Fibroblast of skin of abdomen (primary cell): ENCODE measurements at regions not wholly inside any gene's neighbourhood (a gene's known extent, or its start where the extent isn't known, plus 50 kb on each side); places are given as distances from the start of the nearest gene placed in this dataset.
"Not testable (repeated sequence)": the region's sequence is repeated elsewhere in the genome, so short reads cannot be mapped to it uniquely, and the experiment has no call there.

Source experiments
- DNase-seq: peaks from one replicate; pipeline ENCODE4 v3.0.0-alpha.2; 2013

DNA sequence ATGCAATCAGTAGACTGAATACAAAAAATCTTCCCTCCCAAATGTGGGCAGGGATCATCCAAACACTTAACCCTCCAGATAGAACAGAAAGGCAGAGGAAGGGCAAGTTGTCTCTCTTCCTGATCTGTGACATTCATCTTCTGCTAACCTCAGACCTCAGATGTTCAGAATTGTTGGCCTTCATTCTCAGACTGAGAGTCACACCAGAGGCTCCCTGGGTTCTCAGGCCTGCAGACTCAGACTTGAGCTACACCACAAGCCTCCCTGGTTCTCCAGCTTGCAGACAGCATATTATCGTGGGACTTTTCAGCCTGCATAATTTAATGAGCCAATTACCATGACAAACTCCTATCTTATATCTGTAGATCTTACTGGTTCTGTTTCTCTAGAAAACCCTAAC, 1471.6 kb upstream of the ADGRL3 start:
- DNase-seq, result peak; percentile 0

DNA sequence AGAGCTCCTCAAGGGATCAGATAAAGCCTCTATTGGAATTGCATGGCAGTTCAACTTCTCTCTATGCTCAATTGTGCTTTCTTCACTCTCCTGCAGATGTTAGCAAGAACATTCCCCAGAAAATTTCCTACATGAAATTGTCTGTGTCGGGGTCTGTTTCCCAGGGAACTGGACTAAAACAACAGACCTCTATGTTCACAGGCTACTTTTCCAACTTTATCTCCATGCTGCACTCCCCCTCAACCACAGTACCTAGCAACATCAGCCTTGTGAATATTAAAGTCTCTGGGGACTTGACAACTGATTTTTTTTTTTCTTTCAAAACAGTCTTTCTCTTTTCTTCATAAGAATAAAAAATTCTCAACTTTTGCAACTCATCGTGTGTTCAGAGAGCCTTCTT, 1470.8 kb upstream of the ADGRL3 start:
- no peak for DNase-seq

DNA sequence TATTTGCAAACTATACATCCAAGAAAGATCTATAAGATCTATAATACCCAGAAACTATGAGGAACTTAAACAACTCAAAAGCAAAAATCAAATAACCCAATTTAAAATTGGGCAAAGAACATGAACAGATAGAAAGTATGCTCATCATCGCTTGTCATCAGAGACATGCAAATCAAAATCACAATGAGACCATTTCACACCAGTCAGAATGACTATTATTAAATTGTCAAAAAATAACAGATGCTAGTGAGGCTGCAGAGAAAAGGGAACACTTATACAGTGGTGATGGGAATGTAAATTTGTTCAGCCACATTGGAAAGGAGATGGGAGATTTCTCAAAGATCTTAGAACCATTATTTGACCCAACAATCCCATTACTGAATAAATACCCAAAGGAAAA, 1451.7 kb upstream of the ADGRL3 start:
- no peak for DNase-seq

DNA sequence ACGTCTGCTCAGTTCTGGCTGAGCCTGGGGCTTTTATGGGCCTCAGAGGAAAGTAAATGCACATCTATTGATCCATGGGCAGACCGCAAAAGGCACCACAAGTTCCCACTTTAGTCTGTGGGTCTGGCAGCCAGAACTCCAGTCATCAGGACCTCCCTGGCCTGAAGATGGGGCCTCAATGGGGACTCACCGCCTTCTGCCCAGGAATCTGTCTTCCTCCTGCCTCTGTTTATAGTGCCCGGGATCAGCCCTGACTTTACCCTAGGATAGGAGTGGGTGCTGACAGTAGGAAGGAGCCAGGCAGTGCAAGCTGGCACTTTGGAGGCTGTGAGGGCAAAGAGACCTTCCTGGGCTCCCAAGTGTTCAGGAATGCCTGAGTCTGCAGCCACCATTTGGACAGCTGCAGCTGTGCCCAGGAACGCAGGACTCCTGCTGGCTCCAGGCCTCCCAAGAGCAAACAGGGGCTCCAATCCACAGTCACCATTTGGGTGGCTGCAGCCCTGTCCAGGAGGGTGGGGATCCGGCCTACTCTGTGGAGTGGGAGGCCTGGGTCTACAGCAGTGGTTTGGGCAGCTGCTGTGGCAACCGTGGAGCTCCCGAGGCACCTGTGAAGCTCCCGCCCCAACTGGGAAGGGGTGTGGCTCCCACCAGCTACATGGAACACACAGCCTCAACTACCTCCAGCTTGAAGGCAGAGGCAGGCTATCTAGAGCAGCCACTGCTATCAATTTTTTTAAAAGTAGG, 1440.9 kb upstream of the ADGRL3 start:
- no peak for DNase-seq

DNA sequence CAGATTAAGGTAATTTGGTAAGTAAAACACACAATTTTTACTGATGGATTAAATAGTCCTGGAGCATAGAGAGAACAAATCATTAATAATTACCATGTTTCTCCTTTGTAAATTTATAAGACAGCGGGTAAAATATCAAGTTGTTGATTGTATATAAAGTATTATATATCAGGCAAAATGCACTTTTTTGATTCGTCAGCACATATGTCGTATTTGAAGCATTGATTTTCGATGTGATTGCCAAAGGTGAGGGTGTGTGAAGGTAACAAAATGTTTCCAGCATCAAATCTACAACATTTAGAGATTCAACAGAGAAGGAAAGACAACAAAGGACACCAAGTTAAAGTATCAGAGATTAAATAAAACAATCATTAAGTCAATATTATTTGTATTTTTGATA, 1437.8 kb upstream of the ADGRL3 start:
- no peak for DNase-seq

DNA sequence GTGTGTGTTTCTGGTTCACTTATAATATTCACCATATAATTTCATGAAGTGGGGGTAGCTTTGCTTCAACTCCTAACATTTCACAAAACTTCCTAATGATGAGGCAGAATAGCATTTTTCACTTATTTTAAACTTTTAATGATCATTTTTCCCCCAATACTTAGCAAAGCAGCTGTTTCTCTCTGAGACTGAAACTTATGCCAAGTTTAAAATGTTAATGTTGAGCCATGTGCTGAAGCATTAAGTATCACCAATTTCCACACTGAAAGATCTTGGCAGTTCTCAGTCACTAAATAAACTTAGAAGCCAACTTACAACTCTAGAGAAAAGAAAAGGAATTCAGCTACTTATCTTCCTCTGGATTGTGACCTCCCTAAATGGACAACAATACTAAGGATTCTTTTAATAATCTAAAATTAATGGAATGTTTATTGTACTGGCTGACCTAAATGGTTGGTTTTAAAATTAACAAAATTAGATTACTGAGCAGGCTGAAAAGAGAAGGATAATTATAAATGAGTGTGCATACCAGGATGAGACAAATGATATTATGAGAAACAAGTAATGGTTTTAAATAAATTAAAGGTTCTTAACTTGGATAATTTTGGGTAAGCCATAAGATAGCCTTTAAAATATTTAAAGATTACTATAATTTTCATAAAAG, 1429.4 kb upstream of the ADGRL3 start:
- no peak for DNase-seq

DNA sequence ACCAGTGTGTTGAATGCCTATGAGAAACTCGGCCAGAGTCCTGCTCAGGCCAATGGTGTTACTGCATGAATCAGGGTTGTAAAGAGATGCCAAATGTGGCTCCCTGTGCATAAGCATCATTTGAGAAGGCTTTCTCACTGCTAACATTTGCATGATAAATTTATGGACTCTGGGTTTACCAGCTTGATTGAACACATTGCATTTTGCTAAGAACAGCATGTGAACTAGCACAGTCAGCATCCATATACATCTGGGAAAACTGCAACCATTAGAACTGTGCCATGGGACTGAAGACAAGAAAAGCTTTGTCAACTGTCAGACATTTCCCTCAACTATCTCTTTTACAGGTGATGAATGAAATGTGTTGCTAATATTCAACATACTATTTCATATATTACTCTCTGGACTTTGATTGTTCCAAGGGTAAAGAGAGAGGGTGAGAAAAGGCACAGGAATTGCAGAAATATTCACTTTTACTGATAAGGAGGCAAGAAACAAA, 1427.4 kb upstream of the ADGRL3 start:
- no peak for DNase-seq

DNA sequence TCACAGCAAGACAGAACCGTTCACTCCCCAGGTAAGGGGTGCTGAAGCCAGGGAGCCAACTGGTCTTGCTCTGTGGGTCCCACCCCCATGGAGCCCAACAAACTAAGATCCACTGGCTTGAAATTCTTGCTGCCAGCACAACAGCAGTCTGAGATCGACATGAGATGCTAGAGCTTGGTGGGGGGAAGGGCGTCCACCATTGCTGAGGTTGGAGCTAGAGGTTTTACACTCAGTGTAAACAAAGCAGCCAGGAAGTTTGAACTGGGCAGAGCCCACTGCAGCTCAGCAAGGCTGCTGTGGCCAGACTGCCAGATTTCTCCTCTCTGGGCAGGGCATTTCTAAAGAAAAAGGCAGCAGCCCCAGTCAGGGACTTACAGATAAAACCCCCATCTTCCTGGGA, 1419.9 kb upstream of the ADGRL3 start:
- not testable (repeated sequence) for DNase-seq

DNA sequence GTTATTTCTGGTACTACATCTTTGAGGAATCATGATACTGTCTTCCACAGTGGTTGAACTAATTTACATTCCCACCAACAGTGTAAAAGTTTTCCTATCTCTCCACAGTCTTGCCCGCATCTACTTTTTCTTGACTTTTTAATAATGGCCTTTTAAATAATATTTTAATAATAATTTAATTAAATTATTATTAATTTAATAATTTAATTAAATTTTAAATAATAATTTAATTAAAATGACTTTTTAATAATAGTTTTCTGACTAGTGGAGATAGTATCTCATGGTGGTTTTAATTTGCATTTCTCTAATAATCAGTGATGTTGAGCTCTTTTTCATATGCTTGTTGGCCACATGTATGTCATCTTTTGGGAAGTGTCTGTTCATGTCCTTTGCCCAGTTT, 1395.0 kb upstream of the ADGRL3 start:
- no peak for DNase-seq

DNA sequence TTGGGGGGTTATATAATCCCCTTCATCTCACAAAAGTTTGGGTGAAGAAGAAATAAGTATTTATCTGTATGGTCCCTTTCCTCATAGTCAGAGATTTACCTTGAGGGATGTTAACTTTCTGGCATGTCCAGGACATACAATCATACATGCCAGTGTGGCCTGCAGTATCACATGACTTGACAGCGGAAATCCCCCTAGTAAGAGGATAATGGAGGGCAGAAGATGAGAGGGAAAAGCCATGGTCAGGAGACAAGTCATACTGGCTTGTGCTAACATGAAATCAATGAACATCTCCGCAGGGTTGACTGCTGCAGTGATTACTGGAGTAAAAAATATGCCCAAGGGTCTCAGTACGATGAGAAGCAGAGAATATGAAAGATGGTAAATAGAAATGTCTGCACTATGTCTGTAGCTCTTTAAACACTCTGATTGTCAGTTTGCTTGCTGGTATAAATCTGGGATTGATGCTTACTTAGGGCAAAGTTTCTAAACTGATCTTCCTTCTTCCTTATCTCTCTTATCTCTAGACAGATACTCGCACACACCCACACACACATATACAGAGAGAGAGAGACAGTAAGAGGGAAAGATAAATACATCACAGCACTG, 1385.6 kb upstream of the ADGRL3 start:
- DNase-seq, result no peak

DNA sequence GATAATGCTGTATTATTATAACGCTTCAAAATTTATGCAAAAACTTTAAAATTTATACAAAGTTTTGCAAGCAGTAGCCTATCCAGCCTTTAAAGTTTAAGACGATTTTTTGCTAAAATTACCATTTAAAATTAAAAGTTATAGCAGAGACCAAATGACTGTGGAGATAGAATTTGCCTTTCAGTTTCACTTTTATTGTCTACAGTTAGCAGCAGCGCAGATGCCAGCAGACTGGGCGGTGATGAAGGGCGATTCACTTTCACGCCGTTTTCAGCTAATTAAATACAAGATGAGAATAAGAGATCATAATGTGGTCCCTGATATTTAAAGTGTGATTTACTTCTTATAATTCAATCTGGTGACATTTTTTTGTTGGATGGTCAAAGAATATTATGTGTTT, 1381.5 kb upstream of the ADGRL3 start:
- no peak for DNase-seq

DNA sequence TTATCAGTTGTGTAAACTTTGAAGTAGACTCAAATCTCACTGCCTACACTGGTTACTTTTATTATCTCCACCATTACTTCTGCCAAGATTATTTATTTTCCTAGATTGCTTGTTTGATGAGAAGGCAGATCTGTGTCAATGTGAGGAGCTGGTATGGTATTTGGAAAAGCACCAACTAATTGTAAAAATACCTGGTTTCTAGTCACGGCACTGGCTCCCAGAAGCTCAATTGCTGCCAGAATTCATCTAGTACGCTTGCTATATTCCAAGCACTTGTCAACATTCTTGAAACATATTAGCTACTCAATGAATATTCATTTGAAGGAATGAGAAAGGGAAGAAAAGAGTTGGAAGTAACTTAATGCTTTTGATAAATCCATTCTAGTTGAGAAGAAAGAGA, 1376.8 kb upstream of the ADGRL3 start:
- DNase-seq, result no peak

DNA sequence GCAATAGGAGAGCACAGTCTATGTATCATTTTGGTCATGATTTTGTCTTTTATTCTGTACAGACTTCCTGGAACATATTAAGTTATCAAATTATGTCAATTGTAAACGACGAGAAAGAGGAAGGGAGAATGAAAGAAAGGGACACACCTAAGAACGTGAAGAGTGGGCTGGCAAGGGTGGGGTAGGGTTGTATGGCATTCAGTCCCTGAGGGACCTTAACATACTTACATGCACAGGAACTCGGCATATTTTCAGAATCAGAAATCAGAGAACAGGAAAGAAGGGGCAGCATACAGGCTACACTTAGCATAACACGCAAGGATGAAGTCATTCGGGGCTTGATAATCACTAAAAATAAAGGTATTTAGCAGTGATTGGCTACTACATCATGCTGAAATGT, 1375.0 kb upstream of the ADGRL3 start:
- DNase-seq, result no peak

DNA sequence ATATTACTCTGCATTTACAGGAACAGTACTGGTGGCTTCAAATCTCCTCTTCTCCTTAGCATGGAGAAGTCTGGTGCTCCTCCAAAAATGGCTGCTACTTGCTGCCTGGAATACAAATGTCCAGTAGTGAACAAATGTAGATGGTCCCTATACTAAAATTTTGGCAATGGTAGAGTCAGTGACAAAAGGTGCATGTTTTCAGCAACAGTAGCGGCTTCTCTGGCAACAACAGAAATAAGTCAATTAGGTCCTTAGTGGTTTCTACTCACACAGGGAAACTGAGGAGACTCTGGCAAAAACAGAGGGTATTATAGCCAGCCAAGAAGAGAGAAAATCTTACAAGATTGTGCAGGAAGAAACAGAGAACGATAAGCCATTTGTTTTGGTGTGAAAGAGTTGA, 1368.4 kb upstream of the ADGRL3 start:
- DNase-seq, result no peak

DNA sequence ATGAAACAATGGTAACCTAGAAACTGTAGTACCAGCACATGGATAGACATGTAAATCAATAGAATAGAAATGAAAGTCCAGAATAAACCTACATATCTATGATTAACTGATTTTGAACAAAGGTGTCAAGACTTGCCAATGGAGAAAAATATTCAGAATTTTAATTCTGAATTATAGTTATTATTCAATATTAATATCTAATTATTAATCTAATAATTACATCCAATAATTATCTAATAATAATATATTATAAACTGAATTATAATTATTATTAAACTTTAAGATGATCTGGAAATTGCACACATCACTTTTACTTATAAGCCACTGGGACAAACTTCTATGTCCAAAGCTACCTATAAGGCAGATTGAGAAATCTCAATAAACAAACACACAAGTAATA, 1365.2 kb upstream of the ADGRL3 start:
- DNase-seq, result no peak

DNA sequence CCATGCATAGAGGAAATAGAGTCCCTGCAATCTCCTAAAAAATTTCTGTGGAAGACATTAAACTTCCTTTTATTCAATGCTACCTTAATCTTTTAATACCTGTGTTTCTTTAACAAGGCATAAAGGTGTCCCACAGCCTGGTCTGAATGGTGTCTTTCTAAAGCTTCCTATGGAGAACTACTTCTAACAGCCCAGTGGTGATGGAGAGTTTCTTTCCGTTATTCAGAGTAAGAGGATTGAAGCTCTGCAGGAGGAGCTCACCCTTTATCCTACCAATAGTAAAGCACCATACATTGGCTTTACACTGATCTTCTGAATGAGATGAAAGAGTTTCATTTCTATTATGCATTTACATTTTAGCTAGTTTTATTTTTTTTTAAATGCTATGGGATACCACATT, 1362.4 kb upstream of the ADGRL3 start:
- no peak for DNase-seq

DNA sequence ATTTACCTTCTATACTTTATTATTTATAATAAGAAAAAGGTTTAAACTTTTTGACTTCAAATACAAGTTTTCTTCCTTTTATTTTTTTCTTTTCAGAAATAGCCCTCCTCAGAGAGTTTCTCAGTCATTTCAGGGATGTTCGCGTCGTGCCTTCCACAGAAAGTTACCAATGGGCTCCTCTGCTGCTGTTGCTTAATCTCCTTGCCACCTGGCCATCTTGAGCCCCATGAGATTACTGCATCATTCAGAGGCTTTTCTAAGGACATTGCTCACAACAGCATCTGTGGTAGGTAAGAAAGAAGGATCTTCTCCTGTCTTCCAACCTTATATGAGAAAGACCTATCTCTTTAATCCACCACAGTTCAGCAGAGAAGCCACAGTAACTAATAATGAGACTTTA, 1361.9 kb upstream of the ADGRL3 start:
- DNase-seq, result no peak

DNA sequence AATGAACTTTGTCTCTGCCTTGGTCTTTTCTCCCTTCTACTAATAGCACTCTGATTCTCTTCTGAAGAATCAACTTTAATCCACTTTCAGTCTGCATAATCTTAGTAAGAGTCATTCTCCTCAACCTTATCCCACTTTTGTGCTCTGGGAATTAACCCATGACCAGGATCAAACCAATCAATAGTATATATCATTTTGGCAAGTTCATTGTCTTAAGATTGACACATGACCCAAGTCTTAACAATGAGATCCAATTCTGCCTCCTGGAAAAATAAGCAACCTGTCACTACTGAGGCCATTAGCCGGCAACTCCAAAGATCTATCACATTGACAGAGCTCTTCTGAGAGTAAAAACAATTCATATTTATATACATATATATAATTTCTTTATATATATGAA, 1358.4 kb upstream of the ADGRL3 start:
- DNase-seq, result no peak

DNA sequence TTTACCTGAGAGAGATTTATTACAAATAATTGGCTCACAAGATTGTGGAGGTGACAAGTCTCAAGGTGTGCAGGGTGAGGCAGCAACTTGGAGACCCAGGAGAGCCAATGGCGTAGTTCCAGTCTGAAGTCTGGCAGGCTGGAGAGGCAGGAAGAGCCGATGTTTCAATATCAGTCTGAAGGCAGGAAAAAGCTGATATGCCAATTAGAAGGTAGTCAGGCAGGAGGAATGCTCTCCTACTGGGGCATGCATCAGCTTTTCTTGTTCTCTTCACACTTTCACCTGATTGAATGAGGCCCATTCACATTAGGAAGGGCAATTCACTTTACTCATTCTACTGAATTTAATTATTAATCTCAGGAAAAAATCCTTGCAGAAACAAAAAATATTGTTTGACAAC, 1351.7 kb upstream of the ADGRL3 start:
- no peak for DNase-seq

DNA sequence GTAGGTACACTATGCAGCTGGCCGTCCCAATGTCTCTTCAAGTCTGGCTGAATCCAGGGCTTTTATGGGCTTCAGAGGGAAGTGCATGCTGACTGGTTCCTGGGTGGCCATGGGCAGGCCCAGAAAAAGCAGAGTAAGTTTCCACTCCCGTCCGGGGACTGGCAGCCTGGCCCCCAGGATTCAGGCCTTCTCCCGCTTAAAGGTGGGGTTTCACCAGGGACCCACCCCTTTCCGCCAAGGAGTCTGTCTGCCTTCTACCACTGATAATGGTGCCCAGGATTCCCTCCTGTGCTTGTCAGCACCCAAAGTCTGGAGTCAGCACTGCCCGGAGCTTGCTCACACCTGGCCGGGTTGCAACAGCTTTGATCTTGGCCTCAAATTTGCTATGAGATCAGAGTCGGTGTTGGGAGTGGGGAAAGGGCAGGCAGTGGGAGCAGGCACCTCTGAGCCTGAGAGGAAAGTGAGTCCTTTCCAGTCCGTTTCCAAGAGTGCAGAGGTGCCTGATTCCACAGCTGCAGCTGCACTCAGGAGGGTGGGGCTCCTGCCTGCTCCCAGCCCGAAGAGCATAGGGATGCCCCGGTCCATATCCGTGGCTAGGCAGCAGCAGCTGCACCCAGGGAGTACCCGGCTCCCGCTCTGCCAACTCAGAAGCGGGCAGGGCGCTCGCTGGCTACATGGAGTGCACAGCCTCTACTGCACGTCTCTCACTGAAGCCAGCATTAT, 1344.3 kb upstream of the ADGRL3 start:
- no peak for DNase-seq

DNA sequence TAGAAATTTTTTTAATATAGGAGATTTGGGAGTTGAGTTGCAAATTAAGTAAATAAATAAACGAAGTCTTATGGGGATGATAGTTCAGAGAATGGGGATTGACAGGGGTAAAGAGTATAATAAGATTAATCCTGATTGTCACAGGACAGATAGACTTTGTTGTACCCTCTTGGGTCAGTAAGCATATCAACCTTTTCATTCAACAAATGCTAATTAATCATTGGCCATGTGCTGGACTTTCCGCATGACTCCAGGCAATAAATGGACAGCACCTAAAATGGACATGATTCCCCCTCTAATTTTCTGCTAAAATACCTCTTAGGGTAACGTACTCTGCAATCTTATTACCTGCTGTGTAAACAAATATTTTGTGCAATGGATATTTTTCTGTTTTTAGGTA, 1331.1 kb upstream of the ADGRL3 start:
- no peak for DNase-seq

DNA sequence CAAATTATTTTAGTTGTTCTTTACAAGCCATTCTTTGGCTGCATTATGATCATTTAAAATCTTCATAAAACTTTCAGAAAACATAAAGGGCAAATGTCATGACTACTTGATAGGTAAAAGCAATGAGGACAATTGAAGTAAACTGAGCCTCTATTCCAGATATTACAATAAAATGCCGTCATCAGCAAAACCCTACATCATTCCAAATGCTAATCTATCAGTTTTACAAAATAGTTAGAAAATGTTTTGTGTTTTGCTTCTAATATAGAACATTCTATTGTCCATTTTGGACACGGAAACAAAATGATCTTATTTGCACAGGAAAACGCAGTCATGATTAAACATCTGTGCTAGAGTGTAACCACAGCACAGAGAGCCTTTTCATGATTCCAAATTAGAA, 1330.6 kb upstream of the ADGRL3 start:
- DNase-seq, result no peak

DNA sequence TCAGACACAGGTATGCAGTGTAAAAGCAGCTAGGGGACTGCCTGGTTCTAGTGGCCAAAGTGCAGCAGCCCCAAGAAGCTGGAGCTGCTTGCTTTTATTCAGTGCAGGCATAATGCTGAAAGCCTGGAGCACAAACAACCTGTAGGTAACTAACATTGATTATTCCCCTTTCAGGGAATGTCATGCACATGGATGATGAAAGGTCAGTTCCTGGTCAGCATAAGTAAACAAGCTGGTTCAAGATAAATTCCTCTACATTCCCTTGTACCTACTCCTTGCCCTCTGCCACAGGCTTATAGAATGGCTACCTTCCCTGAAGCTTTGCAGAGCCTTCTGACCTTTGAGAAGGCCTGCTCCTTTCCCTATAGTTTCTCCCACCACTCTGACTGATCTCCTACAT, 1318.5 kb upstream of the ADGRL3 start:
- DNase-seq, result no peak
